ENCODE measurements at regions not wholly inside any gene's neighbourhood (a gene's known extent, or its start where the extent isn't known, plus 50 kb on each side); places are given as distances from the start of the nearest gene placed in this dataset.
"Not testable (repeated sequence)": the region's sequence is repeated elsewhere in the genome, so short reads cannot be mapped to it uniquely, and the experiment has no call there.

DNA sequence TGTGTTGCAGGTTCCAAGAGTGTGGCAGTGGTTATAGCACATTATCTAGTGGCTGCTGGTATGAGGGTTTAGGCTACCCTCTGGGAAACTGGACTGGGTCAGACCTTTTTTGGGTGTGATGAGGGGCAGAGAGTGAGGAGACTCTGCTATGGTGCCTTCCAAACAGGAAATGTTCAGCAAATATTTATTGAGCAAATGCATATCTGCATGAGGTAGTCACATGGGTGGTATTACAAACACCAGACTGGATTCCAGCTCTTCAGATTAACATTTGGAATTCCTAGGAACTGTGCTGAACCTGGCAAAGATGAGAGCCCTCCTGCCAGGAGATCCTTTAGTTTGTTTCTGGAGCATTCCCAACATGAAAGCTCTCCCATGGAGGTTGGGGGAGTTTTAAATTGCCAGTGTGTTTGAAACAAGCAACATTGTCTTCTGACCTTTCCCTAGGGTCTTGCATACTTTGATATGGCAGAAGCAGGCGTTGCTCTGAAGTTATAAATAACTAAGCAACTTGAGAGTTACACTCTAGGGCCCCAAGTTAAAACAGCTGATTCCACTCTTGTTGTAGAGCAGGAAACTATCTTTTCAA lies 341.2 kb upstream of the C2CD4B start:
- DNase-seq (ENCODE audit: low read depth), result no peak

DNA sequence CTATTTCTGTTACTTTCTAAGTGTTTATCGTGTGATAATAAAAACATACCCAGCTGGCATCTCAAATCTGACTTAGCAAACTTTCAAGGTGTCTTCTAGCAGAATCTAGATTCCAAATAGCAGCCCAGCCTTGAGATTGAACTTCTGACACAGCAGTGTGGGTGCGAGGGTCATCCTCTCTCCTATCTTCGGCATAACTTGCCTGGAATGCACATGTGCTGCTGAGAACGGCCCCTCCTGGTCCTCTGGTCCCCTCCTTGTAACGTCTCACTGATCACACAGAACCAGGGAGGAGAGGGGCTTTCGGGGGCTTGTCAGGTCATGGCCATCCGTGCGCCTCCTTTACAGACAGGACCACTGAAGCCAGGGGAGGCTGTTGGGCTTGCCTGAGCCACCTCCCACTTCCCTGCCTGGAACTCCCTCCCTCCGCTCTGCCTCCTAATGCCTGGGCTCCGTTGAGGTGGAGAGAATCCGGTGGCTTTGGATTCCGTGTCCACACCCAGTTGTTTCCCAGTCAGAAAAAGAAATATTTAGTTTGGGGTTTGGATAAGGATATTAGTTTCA lies 344.4 kb upstream of the C2CD4B start:
- DNase-seq (ENCODE audit: low read depth), result no peak

DNA sequence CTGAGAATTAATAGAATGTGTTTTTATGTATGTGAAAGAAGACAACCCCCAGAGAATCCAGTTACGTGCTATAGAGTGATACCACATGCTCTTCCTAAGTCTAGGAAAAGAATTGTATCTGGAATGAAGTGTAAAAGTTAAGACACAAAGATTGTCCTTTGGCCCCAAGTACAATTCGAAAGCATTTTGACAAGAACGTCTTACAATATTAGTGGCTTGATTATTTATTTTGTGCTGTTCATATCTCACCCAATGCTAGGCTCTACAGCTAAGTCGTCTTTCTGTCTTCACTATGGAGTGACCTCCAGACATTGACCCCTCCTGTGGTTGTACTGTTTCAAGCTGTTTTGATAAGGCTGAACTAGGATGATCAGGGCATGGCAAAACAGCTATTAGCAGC lies 345.7 kb upstream of the C2CD4B start:
- DNase-seq (ENCODE audit: low read depth), result no peak

DNA sequence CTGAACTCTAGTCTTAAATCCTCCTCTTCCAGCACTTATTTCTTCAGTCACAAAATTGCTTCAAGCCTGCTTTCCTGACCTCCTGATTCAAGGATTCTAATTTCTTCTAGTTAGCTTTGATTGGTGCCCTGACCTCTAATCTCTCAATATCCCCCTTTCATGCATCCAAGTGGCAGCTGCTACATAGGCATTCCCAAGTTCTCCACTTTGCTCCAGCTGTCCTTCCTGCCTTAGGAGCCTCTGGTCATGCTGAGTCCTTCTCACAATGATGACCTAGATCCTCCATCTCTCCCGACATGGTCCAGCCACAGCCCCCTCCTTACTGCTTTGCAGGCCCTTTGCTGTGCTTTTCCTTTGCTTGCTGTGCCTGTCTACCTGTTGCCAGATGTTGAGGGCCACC lies 347.8 kb upstream of the C2CD4B start:
- no peak for DNase-seq (ENCODE audit: low read depth)

DNA sequence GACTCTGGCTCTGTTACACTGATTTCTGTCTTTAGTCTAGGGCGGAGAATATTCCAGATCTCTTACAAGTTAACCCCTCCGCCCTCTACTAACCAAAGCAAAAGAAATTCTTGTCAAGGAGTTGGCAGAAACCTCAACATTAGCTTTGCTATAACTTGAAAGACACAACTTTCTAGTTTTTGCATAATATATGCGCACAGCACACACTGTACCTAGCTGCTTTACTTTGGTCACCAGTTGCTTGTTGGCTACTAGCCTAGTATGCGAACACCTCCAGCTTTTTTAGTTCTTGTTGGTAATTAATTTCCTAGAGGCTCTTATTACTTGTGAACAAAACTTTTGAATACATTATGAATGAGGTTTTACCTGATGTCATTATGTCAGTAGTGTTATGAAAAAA lies 348.8 kb upstream of the C2CD4B start:
- no peak for DNase-seq (ENCODE audit: low read depth)

DNA sequence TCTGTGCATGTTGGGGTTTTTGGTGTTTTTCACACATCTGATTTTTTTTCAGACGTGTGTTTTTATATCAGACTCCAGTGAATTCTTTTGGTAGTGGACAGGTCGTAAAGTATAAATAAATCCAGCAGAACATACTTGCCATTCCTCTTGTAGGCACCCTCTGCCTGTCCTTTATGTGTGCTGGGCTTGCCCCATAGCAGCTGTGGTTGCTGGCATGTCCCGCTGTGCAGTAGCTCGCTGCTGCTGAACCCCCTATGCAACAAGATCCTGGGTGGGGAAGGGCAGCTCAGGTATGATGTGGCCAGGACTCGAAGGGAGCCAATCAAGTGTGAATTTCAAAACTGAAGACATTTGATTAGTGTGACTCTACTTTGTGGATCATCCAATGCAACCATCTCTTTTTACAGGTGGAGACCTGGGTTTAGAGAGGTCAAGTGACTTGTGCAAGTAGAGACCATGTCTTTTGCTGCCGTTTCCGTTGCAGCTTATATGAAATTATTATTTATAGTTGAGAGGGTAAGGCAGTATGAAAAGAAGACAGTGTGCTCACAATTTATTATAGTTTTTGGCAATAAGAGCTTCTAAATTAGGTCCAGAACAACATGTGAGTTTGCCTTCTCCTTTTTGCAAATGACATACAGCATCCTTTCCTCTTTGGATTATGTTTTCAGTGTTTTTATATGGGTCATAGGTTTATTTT lies 350.8 kb upstream of the C2CD4B start:
- DNase-seq (ENCODE audit: low read depth), result no peak

DNA sequence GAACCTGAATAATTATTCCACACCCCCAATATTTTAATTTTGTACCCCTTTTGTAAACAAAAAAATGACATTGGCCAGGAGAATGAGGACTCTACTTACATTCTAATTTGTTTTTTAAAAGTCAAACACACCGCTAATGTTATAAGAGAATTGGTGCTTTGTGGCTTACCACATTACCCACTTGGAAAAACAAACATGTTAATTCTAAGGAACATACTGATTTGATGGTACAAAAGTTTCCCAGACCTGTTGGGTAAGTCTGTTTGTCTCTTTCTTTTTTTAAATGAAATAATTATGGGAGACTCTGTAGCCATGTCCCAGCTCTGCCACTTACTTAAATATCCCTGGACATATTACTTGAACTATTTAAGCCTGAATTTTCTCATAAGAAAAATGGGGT lies 352.5 kb upstream of the C2CD4B start:
- DNase-seq (ENCODE audit: low read depth), result no peak

DNA sequence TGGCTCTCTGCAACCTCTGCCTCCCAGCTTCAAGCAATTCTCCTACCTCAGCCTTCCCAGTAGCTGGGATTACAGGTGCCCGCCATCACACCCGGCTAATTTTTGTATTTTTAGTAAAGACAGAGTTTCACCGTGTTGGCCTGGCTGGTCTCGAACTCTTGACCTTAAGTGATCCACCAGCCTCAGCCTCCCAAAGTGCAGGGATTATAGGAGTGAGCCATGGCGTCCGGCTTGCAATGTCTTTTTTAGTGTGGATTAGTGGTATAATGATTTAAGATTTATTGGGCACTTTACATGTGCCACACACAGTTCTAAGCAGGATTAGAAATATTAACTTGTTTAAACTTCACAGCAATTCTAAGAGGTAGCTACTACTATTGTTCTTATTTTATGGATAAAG lies 353.6 kb upstream of the C2CD4B start:
- not testable (repeated sequence) for DNase-seq (ENCODE audit: low read depth)

DNA sequence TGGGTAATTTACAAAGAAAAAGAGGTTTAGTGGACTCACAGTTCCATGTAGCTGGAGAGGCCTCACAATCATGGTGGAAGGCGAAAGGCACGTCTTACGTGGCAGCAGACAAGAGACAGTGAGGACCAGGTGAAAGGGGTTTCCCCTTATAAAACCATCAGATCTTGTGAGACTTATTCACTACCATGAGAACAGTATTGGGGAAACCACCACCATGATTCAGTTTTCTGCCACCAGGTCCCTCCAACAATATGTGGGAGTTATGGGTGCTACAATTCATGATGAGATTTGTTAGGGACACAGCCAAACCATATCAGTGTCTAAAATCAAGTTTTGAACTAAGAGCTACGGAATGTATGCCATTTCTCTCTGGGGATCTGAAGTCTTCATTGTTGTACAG lies 354.8 kb upstream of the C2CD4B start:
- DNase-seq (ENCODE audit: low read depth), result no peak

DNA sequence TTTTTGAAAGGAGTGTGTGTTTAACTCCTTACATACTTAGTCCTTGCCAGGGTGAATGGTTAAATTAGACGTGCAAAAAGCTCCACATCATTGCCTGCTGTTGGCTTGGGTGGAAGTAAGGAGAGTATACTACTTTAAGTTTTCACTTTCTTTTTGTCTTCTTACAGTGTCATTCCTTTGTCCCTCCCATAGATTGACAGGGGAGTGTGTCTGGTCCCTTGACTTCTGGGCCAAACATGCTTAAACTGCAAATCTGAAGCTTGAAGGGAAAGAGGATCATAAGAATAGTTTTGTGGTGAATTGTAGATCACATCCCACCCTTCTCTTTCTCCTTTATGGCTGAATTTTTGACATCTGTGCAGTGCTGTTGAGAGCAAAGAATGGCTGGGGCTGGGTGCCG lies 355.8 kb upstream of the C2CD4B start:
- DNase-seq (ENCODE audit: low read depth), result no peak

DNA sequence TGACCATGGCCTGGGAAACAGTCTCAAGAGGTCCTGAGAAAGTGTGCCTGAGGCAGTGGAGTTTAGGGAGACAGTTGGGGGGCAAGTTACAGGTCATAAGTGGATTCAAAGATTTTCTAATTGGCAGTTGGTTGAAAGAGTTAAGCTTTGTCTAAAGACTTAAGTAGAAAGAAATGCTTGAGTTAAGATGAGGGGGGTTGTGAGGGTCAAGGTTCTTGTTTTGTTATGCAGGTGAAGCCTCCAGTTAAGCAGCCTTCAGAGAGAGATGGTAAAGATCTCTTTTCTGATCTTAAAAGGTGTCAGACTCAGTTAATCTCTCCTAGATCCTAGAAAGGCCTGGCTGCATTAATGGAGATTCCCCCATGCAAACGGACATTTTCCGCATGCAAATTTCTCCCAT lies 356.3 kb upstream of the C2CD4B start:
- DNase-seq (ENCODE audit: low read depth), result no peak

DNA sequence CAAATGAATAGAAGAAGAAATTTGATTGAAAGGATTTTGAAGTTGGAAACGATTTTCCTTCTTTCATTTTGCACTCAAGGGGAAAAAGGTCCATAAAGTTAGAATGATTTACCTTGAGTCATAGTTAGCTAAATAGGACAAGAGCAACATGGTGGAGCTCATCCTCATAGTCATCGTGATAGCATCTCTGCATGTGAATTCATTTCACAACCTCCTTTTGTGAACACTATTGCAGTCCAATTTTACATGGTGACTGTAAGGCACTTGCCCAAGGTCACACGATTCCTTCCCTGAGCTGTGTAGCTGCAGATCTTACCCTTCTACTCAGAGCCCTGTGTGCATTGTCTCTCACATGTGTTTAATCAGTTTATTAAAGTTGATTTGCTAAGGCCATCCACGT lies 359.8 kb upstream of the C2CD4B start:
- no peak for DNase-seq (ENCODE audit: low read depth)

DNA sequence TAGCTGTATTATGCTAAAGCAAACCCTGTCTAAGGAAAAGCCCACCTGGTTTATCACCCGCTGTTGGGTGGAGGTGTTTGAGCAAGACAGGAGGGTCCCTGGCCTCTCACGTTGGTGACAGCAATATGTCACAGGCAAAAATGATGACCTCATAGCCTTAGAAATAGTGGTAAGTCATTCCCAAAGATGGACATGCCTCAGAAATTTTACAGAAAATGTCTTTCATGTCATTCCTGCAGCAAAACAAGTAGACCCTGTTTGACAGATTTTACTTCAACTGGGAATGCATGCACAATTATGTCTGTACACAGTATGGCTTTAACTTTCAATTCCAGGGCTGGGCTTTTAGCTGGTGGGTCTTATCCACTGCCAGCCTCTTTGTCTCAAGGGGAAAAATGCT lies 362.3 kb upstream of the C2CD4B start:
- DNase-seq (ENCODE audit: low read depth), result no peak

DNA sequence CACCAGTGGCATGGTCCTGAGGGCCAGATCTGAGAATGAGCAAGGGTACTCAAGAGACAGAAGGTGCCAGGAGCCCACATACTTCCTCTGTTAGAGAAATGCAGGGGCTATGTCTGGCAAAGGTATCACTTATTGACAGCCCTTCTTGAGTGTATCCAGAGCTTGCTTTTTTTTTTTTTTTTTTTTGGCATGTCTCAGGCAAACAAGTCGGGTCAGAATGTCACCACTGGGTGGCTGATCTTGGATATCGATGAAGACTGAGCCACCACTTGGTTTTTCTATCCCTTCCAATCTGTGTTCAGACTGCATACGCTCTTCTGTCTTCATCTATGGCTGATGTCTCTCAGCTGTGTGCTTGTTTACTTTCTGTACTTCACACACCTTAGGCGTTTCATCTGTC lies 363.4 kb upstream of the C2CD4B start:
- DNase-seq (ENCODE audit: low read depth), result no peak

DNA sequence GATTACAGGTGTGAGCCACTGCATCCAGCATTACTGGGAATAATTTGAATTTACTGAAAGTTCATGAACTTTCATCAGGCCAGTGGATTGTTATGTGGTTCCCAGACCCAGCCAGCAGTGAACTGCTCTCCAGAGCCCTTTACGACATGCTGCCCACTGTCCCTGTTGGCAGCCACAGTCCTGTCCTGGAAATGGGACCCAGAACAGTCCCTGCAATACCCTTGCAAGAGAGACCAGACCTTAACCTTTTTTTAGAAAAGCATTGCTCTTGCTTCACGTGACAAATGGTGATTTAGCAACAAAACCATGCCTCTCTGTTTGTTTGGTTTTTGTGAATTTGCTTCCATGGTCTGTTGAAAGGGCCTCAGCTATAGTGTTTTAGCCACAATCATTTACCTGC lies 367.3 kb upstream of the C2CD4B start:
- DNase-seq (ENCODE audit: low read depth), result no peak

DNA sequence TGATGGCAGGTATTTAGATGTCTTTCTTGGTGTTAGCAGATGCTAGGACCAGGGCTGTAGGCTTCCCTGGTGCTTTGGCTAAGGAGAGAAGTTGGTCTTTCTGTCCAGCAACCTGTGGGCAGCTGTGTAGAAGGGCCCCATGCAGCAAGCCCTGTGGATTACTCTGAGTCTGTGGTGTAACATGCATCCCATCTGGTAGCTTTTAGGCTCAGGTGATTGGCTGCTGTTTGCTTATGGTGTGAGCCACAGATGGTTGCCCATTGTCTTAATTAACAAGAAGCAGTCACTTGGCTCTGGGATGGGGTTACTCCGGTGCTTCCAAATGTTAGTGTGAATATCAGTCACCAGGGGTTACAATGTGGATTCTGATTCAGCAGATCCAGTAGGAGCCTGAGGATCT lies 368.6 kb upstream of the C2CD4B start:
- DNase-seq (ENCODE audit: low read depth), result no peak

DNA sequence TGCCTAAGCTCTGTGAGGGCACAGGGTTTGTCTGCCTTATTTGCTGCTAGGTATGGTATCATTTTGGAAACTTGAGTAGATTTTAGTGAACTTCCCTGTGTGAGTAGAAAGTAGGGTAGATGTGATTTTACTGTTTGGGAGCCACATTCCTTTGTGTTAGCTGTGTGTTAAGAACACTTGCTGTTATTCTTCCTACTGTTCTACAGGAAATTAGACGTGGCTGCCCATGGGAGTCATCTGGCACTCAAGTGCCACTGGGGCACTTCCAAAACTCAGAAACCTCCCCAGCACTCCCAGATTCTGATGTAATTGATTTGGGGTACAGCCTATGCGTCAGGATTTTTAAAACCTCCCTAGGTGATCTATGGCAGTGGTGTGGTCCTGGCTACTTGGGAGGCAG lies 369.9 kb upstream of the C2CD4B start:
- DNase-seq (ENCODE audit: low read depth), result no peak

DNA sequence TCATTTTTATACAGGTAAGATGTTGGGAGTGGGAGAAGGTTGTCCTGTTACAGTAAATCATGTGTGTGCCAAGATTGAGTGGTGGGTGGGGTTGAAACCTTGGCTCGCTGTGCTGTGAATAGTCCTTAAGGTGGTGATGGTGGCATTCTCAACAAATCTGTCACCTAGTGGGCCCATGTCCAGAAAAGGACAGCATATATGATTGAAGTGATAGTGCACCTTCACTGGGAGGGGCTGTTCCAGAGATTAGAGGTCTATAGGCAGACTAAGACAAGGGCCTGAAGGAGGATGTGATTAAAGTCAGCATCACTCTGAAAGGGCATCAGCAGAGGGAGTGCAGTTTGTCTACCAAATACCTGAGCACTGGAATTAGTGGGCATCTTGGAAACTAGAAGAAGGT lies 374.2 kb upstream of the C2CD4B start:
- DNase-seq (ENCODE audit: low read depth), result no peak

DNA sequence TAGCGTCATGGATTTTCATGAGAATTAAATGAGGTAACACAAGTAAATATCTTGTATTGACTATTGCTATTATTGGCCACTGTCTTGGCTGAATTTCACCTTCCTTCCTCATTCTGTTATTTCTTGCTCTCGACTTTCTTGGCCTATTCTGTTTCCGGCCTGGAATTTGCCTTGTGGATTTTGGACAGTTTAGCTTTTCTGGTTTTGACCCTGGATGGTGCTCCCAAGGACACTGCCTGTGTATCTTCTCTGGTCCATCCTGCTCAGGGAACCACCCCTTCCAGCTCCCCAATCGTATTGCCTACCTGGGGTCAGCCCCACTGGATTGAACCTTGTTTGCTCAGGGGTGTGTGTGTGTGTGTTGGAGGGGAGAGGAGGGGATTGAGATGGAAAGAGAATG lies 376.2 kb upstream of the C2CD4B start:
- no peak for DNase-seq (ENCODE audit: low read depth)

DNA sequence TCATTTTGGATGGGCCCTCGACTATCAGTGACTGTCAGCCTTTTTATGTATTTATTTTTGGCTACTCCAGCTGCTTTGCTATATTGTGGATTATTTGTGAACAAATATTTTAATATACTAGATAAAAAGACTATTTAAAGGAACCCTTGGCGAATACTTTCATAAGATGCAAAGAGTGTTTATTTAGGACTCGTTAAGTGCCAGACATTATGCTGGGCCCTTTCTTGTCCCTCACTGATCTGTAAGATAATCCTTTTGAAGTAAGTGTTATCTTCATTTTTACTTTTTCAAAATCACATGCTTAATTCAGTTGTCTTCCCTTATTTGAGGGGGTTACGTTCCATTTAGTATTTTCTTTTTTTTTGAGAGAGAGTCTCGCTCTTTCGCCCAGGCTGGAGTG lies 376.8 kb upstream of the C2CD4B start:
- no peak for DNase-seq (ENCODE audit: low read depth)

DNA sequence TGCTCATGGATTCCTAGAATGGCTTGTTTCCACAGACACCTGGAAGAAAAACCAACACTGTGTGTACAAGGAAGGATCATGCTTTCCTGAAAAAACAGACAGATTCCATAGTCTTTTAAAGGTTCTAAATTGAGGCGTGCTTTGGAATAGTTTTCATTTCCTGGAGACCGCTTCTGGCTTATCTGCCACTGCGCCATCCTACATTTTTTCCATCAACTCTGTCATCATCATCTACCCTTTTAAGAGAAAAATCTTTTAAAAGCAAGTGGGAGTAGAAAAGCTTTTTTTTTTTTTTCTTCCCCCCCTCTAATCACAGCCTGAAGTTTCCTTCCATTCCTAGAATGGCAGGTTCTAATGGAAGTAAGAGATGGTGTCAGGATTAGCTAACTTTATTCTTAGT lies 379.4 kb upstream of the C2CD4B start:
- no peak for DNase-seq (ENCODE audit: low read depth)

DNA sequence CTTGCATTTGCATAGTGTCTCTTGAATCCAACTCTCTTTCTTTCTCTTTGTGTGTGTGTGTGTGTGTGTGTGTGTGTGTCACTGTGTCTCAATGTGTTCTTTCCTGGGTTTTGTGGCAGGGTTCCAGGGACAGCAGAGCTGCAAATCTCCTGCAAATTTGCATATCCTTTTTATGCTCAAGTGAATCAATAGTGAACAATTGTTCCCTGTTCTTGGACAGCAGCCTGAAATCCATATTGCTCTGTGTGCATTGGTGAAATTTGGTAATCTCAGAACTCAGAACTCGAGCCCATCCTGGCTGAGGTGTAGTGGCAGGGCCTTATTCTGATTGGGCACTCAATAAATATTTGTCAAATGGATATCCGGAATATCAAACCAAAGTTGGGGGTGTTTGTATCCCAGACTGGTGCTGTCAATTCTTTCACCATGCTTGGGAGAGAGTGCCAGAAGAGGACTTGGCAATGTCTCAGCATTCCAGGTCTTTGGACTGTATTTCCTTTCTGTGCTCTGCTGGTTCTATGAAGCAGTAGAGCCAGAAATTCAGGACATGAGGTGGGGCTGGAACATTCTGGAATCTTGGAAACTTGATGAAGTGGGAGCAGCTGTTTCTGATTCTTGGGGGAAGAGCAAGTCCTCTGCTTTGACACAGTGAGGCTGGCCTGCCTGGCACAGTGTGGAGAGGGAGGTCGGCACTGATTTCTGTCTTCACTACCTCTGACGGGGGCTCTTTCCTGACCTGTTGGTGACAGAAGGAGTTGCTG lies 380.6 kb upstream of the C2CD4B start:
- DNase-seq (ENCODE audit: low read depth), result no peak

DNA sequence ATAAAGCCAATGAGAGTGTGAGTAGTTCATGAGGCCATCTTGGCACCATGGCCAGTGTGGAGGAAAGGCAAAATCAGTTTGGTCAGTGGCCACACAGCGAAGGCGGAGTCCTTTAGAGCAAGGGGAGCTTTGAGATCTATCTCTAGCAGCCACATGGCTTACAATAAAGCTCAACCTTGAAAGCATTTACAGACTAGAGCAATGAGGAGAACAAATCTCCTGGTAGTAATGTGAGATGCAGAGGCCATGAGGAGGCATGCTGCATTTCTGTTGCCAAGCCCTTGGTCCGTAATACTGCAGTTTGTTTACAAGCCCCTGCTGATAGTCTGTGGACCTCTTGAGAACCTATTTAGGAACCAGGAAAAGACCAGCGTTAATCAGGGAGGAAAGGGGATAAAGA lies 381.5 kb upstream of the C2CD4B start:
- no peak for DNase-seq (ENCODE audit: low read depth)
